ENCODE measurements at regions not wholly inside any gene's neighbourhood (a gene's known extent, or its start where the extent isn't known, plus 50 kb on each side); places are given as distances from the start of the nearest gene placed in this dataset.

DNA sequence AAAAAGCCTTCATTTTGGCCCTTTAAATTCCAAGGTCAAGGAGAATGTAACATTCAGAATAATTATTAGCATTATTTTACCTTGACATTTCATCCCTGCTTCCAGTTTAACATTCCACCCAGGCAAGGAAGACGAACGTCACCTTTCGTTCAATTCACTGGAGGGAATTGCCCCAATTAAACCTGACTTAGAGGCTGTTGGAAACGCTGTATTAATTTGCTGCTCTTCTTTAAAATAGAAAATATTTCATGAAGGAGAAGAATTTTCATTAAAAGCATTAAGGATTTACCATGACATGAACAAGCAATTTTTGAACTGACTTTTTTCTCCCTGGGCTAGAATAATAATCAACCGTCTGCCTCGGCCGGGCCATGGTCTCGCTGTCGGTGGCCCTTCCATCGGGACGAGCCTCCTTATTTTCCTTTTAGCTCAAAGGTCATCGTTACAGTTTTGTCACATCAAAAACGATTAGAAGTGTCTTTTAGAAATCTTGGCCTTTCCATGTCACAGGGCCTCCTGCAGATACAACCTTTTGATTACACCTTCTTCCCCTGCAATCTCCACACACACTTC lies 282.9 kb upstream of the SOX4 start:
- Histone ChIP-seq H3K79me2 (ENCODE audit: control insufficient read depth, insufficient read depth, low read length, unreplicated experiment) (no peaks in the 10 kb centered on the region), H2AFZ (ENCODE audit: low read length, unreplicated experiment) (no peak overlapping the region), H3K4me3 (ENCODE audit: low read depth, low read length) (no peak overlapping the region), H3K4me1 (ENCODE audit: control insufficient read depth, insufficient read depth, low read length, unreplicated experiment) (no peaks in the 10 kb centered on the region), H3K27me3 (ENCODE audit: insufficient read depth, low read length) (no peaks in the 10 kb centered on the region), H3K36me3 (ENCODE audit: insufficient read depth, low read length) (no peaks in the 10 kb centered on the region), H3K27ac (ENCODE audit: low read depth, low read length) (no peak overlapping the region)

DNA sequence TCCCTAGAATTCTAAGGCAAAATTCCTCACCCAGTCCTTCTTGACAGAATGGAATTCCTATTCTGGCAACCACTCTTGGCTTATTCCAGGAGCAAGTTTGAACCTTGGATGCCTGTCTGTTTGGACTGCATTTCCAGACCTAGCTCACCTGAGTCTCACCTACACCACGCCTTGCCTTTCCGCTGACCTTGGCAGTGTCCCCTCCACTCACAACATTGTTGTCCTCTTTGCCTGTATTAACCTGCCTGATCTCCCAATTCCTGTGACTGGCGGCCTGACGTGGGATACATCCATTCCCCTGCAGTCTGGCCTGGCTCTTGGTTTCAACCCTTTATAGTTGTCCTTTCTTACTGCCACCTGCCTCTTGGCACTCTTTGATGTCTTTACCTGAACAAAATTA lies 281.4 kb upstream of the SOX4 start:
- H3K4me3 ChIP-seq (ENCODE audit: low read depth, low read length): no peak overlapping the region
- no peak overlapping the region for H3K27ac ChIP-seq (ENCODE audit: low read depth, low read length)
- H3K4me1 ChIP-seq (ENCODE audit: control insufficient read depth, insufficient read depth, low read length, unreplicated experiment): no peaks in the 10 kb centered on the region
- H3K79me2 ChIP-seq (ENCODE audit: control insufficient read depth, insufficient read depth, low read length, unreplicated experiment): no peaks in the 10 kb centered on the region
- H2AFZ ChIP-seq (ENCODE audit: low read length, unreplicated experiment): no peak overlapping the region
- H3K27me3 ChIP-seq (ENCODE audit: insufficient read depth, low read length): no peaks in the 10 kb centered on the region
- H3K36me3 ChIP-seq (ENCODE audit: insufficient read depth, low read length): no peaks in the 10 kb centered on the region

DNA sequence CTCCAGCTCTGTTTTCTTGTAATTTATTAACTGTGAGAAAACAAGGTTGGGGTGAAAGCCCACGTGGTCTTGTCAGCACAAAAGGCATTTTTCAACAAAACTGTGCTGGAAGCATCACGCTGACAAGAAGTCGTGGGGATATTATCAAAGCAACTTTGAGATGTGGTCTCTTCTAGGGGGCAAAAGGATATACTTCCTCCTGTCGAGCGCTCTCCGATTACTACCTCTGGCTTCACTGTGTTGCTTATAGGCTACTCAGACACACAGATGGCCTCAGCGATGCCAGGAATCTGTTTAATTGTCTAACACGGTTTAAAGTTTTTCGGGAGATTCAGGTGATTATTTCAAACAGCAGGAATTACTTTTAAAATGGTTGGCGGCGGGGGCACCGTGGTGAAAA lies 275.9 kb upstream of the SOX4 start:
- Histone ChIP-seq H3K36me3 (ENCODE audit: insufficient read depth, low read length) (no peaks in the 10 kb centered on the region), H3K27me3 (ENCODE audit: insufficient read depth, low read length) (no peaks in the 10 kb centered on the region), H3K4me3 (ENCODE audit: low read depth, low read length) (no peak overlapping the region), H3K4me1 (ENCODE audit: control insufficient read depth, insufficient read depth, low read length, unreplicated experiment) (no peaks in the 10 kb centered on the region), H3K27ac (ENCODE audit: low read depth, low read length) (no peak overlapping the region), H2AFZ (ENCODE audit: low read length, unreplicated experiment) (peak overlapping the region; percentile 25), H3K79me2 (ENCODE audit: control insufficient read depth, insufficient read depth, low read length, unreplicated experiment) (no peaks in the 10 kb centered on the region)

DNA sequence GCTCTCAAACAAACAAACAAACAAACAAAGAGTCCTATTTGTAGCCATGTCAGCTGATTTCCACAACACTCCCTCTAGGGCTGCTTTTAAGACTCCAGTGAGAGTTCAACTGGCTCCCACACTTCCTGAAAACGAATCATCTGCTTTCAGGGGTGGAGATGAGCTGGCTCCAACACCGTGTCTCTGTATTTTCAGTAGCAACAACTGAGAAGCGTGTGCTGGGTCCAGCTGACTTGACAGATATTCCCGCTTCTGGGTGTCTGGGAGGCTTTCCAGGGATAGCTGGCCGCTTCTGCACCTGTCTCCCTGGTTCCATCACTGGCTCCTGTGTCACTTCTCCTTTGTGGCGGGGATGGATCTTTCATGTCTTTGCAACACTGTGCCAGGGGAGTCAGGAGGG lies 272.5 kb upstream of the SOX4 start:
- H2AFZ ChIP-seq (ENCODE audit: low read length, unreplicated experiment): no peak overlapping the region
- no peak overlapping the region for H3K4me3 ChIP-seq (ENCODE audit: low read depth, low read length)
- no peaks in the 10 kb centered on the region for H3K36me3 ChIP-seq (ENCODE audit: insufficient read depth, low read length)
- no peaks in the 10 kb centered on the region for H3K4me1 ChIP-seq (ENCODE audit: control insufficient read depth, insufficient read depth, low read length, unreplicated experiment)
- H3K27me3 ChIP-seq (ENCODE audit: insufficient read depth, low read length): no peaks in the 10 kb centered on the region
- H3K79me2 ChIP-seq (ENCODE audit: control insufficient read depth, insufficient read depth, low read length, unreplicated experiment): no peaks in the 10 kb centered on the region
- no peak overlapping the region for H3K27ac ChIP-seq (ENCODE audit: low read depth, low read length)

DNA sequence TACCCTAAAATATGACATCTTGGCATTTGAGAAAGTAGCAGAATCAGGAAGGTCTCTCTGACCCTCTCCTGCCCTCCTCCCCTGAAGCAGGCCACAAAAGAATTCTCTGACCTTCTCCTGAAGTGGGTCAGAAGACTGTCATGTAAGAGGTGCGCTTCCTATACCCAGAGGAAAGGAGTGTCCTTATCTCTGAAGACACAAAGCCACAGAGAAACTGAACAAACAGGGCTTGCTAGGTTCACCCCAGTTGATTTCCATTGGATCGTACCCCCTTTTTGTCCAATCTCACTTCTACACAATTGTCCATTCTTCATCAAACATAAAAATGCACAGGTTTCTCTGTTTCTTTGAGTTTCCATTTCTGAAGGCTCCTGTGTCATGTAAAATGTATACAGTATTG lies 272.0 kb upstream of the SOX4 start:
- H2AFZ ChIP-seq (ENCODE audit: low read length, unreplicated experiment): no peak overlapping the region
- H3K4me1 ChIP-seq (ENCODE audit: control insufficient read depth, insufficient read depth, low read length, unreplicated experiment): no peaks in the 10 kb centered on the region
- H3K79me2 ChIP-seq (ENCODE audit: control insufficient read depth, insufficient read depth, low read length, unreplicated experiment): no peaks in the 10 kb centered on the region
- no peak overlapping the region for H3K27ac ChIP-seq (ENCODE audit: low read depth, low read length)
- no peak overlapping the region for H3K4me3 ChIP-seq (ENCODE audit: low read depth, low read length)
- H3K36me3 ChIP-seq (ENCODE audit: insufficient read depth, low read length): no peaks in the 10 kb centered on the region
- no peaks in the 10 kb centered on the region for H3K27me3 ChIP-seq (ENCODE audit: insufficient read depth, low read length)

DNA sequence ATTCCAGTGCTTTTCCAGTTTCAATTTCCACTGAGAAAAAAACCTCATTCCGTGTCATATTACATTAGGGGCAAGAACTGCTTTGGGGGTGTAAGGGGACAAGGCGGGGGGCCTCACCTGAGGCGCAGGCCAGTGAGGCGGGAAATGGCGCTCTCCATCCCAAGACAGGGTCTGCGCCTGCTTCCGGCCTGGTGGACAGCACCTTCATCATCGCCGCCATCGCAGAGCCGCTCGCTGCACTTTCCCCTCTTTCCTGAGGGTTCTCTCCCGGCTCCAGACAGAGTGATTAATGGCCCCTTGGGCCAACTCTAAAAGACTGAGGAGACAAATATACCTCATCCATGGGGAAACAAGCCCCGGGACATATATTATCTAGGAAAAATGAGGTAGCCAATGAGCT lies 270.0 kb upstream of the SOX4 start:
- Histone ChIP-seq H3K27me3 (ENCODE audit: insufficient read depth, low read length) (no peaks in the 10 kb centered on the region), H3K36me3 (ENCODE audit: insufficient read depth, low read length) (no peaks in the 10 kb centered on the region), H2AFZ (ENCODE audit: low read length, unreplicated experiment) (no peak overlapping the region), H3K27ac (ENCODE audit: low read depth, low read length) (no peak overlapping the region), H3K79me2 (ENCODE audit: control insufficient read depth, insufficient read depth, low read length, unreplicated experiment) (no peaks in the 10 kb centered on the region), H3K4me3 (ENCODE audit: low read depth, low read length) (no peak overlapping the region), H3K4me1 (ENCODE audit: control insufficient read depth, insufficient read depth, low read length, unreplicated experiment) (no peaks in the 10 kb centered on the region)

DNA sequence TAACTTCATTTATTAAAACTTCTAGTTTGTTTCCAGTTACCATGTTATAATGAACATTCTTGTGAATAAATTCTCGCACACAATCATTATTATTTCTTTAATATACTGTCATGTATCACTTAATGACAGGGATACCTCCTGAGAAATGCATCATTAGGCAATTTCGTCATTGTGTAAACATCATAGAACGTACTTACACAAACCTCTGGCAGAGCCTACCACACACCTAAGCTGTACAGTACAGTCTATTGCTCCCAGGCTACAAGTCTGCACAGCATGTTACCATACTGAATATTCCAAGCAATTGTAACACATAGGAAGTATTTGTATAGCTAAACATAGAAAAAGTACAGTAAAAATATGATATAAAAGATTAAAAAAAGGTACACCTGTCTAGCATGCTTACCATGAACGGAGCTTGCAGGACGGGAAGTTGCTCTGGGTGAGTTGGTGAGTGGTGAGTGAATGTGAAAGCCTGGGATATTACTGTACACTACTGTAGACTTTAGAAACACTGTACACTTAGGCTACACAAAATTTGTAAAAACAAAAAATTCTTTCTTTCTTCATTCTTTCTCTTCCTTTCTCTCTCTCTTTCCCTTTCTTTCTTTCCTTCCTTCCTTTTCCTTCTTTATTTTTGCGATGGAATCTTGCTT lies 268.2 kb upstream of the SOX4 start:
- Histone ChIP-seq H3K79me2 (ENCODE audit: control insufficient read depth, insufficient read depth, low read length, unreplicated experiment) (no peaks in the 10 kb centered on the region), H3K27ac (ENCODE audit: low read depth, low read length) (no peak overlapping the region), H3K4me3 (ENCODE audit: low read depth, low read length) (no peak overlapping the region), H3K36me3 (ENCODE audit: insufficient read depth, low read length) (no peaks in the 10 kb centered on the region), H3K27me3 (ENCODE audit: insufficient read depth, low read length) (no peaks in the 10 kb centered on the region), H3K4me1 (ENCODE audit: control insufficient read depth, insufficient read depth, low read length, unreplicated experiment) (no peaks in the 10 kb centered on the region), H2AFZ (ENCODE audit: low read length, unreplicated experiment) (no peak overlapping the region)

DNA sequence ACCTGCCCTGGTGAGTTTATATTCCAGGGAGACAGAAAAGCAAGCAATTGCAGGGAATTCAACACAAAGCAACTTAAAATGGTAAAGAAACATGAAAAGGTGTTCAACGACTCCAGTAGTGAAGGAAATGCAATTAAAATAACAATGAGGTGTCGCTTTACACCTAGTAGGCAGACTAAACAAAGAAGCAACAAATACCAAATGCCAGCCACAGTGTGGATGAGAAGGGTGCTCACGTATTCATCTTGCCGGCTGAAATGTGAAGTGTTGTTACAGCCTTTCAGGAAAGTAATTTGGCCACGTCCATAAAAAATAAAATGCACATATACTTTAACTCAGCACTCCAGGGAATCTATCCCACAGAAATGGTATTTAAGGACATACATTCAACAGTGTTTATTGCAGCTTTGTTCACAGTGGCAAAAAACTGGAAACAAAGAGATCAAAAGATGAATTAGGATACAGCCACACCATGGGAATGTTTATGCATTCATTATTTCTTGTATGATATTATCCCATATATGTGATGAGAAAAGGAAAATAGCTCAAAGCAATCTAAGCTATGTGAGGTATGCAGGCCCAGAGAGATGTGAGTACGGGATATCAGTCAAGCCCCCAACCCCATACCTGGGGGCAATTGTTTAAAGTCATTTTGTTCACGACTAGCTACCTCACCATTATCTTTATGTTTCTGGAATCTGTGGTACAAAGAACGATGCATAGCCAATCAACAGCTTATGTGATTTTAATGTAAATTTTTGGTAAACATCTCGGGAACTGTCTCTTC lies 266.0 kb upstream of the SOX4 start:
- Histone ChIP-seq H3K36me3 (ENCODE audit: insufficient read depth, low read length) (no peaks in the 10 kb centered on the region), H3K79me2 (ENCODE audit: control insufficient read depth, insufficient read depth, low read length, unreplicated experiment) (no peaks in the 10 kb centered on the region), H3K4me3 (ENCODE audit: low read depth, low read length) (no peak overlapping the region), H2AFZ (ENCODE audit: low read length, unreplicated experiment) (no peak overlapping the region), H3K4me1 (ENCODE audit: control insufficient read depth, insufficient read depth, low read length, unreplicated experiment) (no peaks in the 10 kb centered on the region), H3K27ac (ENCODE audit: low read depth, low read length) (no peak overlapping the region), H3K27me3 (ENCODE audit: insufficient read depth, low read length) (no peaks in the 10 kb centered on the region)

DNA sequence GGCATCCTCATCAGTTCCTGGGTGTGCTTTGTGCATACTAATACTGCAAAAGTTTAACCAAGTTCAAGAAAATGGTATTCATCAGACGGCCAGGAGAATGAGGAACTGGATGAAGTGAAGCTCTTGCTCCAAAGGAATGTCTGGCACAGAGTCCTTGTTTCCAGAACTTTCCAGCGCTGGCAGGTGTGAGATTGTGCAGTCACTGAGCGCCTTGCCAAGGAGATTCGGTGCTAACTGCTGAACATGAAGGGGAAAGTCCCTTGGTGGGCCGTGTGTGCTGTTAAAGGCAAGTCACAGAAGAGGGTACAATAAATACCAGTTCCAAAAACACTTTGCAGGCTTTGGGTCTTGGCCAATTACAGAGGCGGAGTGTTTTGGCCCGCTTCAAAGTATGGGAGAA lies 262.3 kb upstream of the SOX4 start:
- Histone ChIP-seq H3K79me2 (ENCODE audit: control insufficient read depth, insufficient read depth, low read length, unreplicated experiment) (no peaks in the 10 kb centered on the region), H3K4me1 (ENCODE audit: control insufficient read depth, insufficient read depth, low read length, unreplicated experiment) (no peaks in the 10 kb centered on the region), H3K27me3 (ENCODE audit: insufficient read depth, low read length) (no peaks in the 10 kb centered on the region), H3K36me3 (ENCODE audit: insufficient read depth, low read length) (no peaks in the 10 kb centered on the region), H3K4me3 (ENCODE audit: low read depth, low read length) (no peak overlapping the region), H3K27ac (ENCODE audit: low read depth, low read length) (no peak overlapping the region), H2AFZ (ENCODE audit: low read length, unreplicated experiment) (no peak overlapping the region)

DNA sequence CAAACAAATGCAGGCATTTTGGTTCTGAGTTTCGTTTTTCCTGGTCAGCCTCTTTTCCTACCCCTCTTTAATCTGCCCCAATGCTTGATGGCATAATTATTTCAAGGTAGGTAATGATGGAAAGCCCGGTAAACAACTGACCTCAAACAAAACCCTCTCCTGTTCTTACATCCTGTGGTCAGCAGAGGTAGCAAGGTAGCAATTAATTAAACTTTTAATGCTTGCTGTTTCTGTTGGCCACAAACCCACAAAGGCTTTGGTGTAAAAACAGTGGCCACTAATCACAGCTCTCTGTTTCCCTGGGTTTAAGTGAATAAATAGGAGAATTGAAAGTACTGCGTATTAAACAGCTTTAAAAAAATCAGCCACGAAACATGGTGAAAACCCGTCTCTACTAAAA lies 261.5 kb upstream of the SOX4 start:
- Histone ChIP-seq H2AFZ (ENCODE audit: low read length, unreplicated experiment) (no peak overlapping the region), H3K4me1 (ENCODE audit: control insufficient read depth, insufficient read depth, low read length, unreplicated experiment) (no peaks in the 10 kb centered on the region), H3K27me3 (ENCODE audit: insufficient read depth, low read length) (no peaks in the 10 kb centered on the region), H3K27ac (ENCODE audit: low read depth, low read length) (no peak overlapping the region), H3K4me3 (ENCODE audit: low read depth, low read length) (no peak overlapping the region), H3K79me2 (ENCODE audit: control insufficient read depth, insufficient read depth, low read length, unreplicated experiment) (no peaks in the 10 kb centered on the region), H3K36me3 (ENCODE audit: insufficient read depth, low read length) (no peaks in the 10 kb centered on the region)

DNA sequence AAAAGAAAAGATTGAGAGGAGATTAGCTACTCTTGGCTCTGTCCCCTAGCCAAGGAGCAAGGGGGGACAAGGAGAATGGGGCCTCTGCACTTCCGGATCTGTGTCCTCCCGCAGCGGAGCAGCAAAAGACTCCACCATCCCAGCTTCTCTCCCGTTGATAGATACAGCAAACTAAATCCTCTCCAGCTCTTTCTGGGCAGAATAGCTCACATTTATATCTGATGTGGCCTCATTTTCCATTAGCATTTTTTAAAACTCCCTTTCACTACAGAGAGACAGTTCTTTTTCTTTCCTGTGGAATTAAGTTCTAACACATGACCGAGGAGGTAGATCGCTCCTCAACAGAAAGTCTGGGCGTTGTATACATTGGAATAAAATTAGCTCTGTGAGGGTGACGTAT lies 260.9 kb upstream of the SOX4 start:
- Histone ChIP-seq H3K27ac (ENCODE audit: low read depth, low read length) (no peak overlapping the region), H3K27me3 (ENCODE audit: insufficient read depth, low read length) (no peaks in the 10 kb centered on the region), H3K4me1 (ENCODE audit: control insufficient read depth, insufficient read depth, low read length, unreplicated experiment) (no peaks in the 10 kb centered on the region), H3K79me2 (ENCODE audit: control insufficient read depth, insufficient read depth, low read length, unreplicated experiment) (no peaks in the 10 kb centered on the region), H3K4me3 (ENCODE audit: low read depth, low read length) (no peak overlapping the region), H2AFZ (ENCODE audit: low read length, unreplicated experiment) (no peak overlapping the region), H3K36me3 (ENCODE audit: insufficient read depth, low read length) (no peaks in the 10 kb centered on the region)
